H9 (cell line): ENCODE measurements at regions not wholly inside any gene's neighbourhood (a gene's known extent, or its start where the extent isn't known, plus 50 kb on each side); places are given as distances from the start of the nearest gene placed in this dataset.

ENCODE experiments used
- DNase-seq: peaks from one replicate; pipeline ENCODE4 v3.0.0-alpha.2; 2017
- H2AFZ ChIP-seq: one replicate; pipeline ENCODE4 v1.6.1; 2013; ENCODE audit warnings: mild to moderate bottlenecking, low read length, control low read depth, moderate library complexity
- H2AK5ac ChIP-seq: 2 replicates; pipeline ENCODE4 v1.6.1; 2013; ENCODE audit warnings: low read length, control low read depth, mixed read lengths; ENCODE audit not compliant: insufficient read length
- H2BK120ac ChIP-seq: one replicate; pipeline ENCODE4 v1.6.1; 2013; ENCODE audit warnings: low read depth, mild to moderate bottlenecking, low read length, control low read depth, inconsistent platforms; ENCODE audit not compliant: poor library complexity, severe bottlenecking
- H2BK12ac ChIP-seq: 2 replicates; pipeline ENCODE4 v1.6.1; 2013; ENCODE audit warnings: low read length, control low read depth, mixed read lengths, low read depth; ENCODE audit not compliant: insufficient read length
- H2BK15ac ChIP-seq: 2 replicates; pipeline ENCODE4 v1.6.1; 2013; ENCODE audit warnings: low read depth, low read length, control low read depth
- H2BK20ac ChIP-seq: one replicate; pipeline ENCODE4 v1.6.1; 2013; ENCODE audit warnings: low read depth, mild to moderate bottlenecking, low read length, control low read depth, inconsistent platforms; ENCODE audit not compliant: poor library complexity, severe bottlenecking
- H2BK5ac ChIP-seq: 2 replicates; pipeline ENCODE4 v1.6.1; 2013; ENCODE audit warnings: low read length, control low read depth, mixed read lengths; ENCODE audit not compliant: insufficient read length
- H3K14ac ChIP-seq: 2 replicates; pipeline ENCODE4 v1.6.1; 2013; ENCODE audit warnings: low read length, control low read depth; ENCODE audit not compliant: insufficient read depth
- H3K18ac ChIP-seq: 2 replicates; pipeline ENCODE4 v1.6.1; 2013; ENCODE audit warnings: low read depth, mild to moderate bottlenecking, mixed read lengths, low read length, control low read depth; ENCODE audit not compliant: insufficient read length
- H3K23ac ChIP-seq: 2 replicates; pipeline ENCODE4 v1.6.1; 2013; ENCODE audit warnings: low read length, control low read depth, mixed read lengths, low read depth; ENCODE audit not compliant: insufficient read length
- H3K23me2 ChIP-seq: 2 replicates; pipeline ENCODE4 v1.6.1; 2013; ENCODE audit warnings: low read depth, mild to moderate bottlenecking, mixed read lengths, low read length, control low read depth; ENCODE audit not compliant: insufficient read length, poor library complexity, severe bottlenecking
- H3K27ac ChIP-seq: 2 replicates; pipeline ENCODE4 v1.5.1; 2013; ENCODE audit warnings: low read length, control low read depth, mixed read lengths, low read depth; ENCODE audit not compliant: insufficient read length
- H3K27me3 ChIP-seq: 2 replicates; pipeline ENCODE4 v1.6.1; 2013; ENCODE audit warnings: low read length, control low read depth, inconsistent platforms; ENCODE audit not compliant: insufficient read depth
- H3K4ac ChIP-seq: 2 replicates; pipeline ENCODE4 v1.6.1; 2013; ENCODE audit warnings: low read depth, mild to moderate bottlenecking, control low read depth, inconsistent platforms, low read length, moderate library complexity
- H3K4me1 ChIP-seq: 2 replicates; pipeline ENCODE4 v1.6.1; 2013; ENCODE audit warnings: low read length, control low read depth, inconsistent platforms; ENCODE audit not compliant: insufficient read depth
- H3K4me2 ChIP-seq: 2 replicates; pipeline ENCODE4 v1.6.1; 2013; ENCODE audit warnings: low read length, control low read depth, mixed read lengths; ENCODE audit not compliant: insufficient read length, insufficient read depth
- H3K56ac ChIP-seq: 2 replicates; pipeline ENCODE4 v1.6.1; 2013; ENCODE audit warnings: low read depth, mild to moderate bottlenecking, mixed read lengths, low read length, control low read depth; ENCODE audit not compliant: insufficient read length
- H3K79me1 ChIP-seq: 2 replicates; pipeline ENCODE4 v1.6.1; 2013; ENCODE audit warnings: low read depth, mild to moderate bottlenecking, moderate library complexity, low read length, control low read depth, inconsistent platforms; ENCODE audit not compliant: insufficient read depth, poor library complexity, severe bottlenecking
- H3K79me2 ChIP-seq: 2 replicates; pipeline ENCODE4 v1.6.1; 2013; ENCODE audit warnings: low read length, control low read depth, inconsistent platforms; ENCODE audit not compliant: insufficient read depth
- H3K9ac ChIP-seq: 2 replicates; pipeline ENCODE4 v1.6.1; 2013; ENCODE audit warnings: low read length, control low read depth, mixed read lengths; ENCODE audit not compliant: insufficient read length; ENCODE audit errors: extremely low read depth
- H3K9me3 ChIP-seq: one replicate; pipeline ENCODE4 v1.6.1; 2013; ENCODE audit warnings: low read depth, low read length, inconsistent platforms; ENCODE audit not compliant: control insufficient read depth
- H3T11ph ChIP-seq: one replicate; pipeline ENCODE4 v1.6.1; 2013; ENCODE audit warnings: mild to moderate bottlenecking, low read length, control low read depth, inconsistent platforms
- H4K20me1 ChIP-seq: one replicate; pipeline ENCODE4 v1.6.1; 2013; ENCODE audit not compliant: control insufficient read depth, insufficient read length, insufficient read depth
- H4K5ac ChIP-seq: 2 replicates; pipeline ENCODE4 v1.6.1; 2013; ENCODE audit warnings: low read depth, mild to moderate bottlenecking, mixed read lengths, low read length, control low read depth; ENCODE audit not compliant: insufficient read length
- H4K8ac ChIP-seq: replicated peaks from 2 replicates; pipeline ENCODE4 v1.6.1; 2013; ENCODE audit warnings: low read length, control low read depth, mixed read lengths, low read depth; ENCODE audit not compliant: insufficient read length
- H4K91ac ChIP-seq: 2 replicates; pipeline ENCODE4 v1.6.1; 2013; ENCODE audit warnings: low read depth, mild to moderate bottlenecking, moderate library complexity, mixed read lengths, low read length, control low read depth; ENCODE audit not compliant: insufficient read length
- H3K27ac Mint-ChIP-seq, 3 experiments: 2 replicates in 2 of 3; 3 replicates in 1 of 3; pipeline ENCODE4 v1.8.0; 2020 to 2021; ENCODE audit warnings: mixed read lengths in 3 of 3, mild to moderate bottlenecking in 1 of 3, moderate library complexity in 1 of 3
- H3K27me3 Mint-ChIP-seq: 2 replicates; pipeline ENCODE4 v1.8.0; 2021; ENCODE audit warnings: low read depth, mild to moderate bottlenecking, moderate library complexity, mixed read lengths
- H3K36me3 Mint-ChIP-seq, 3 experiments: 2 replicates in 2 of 3; 3 replicates in 1 of 3; pipeline ENCODE4 v1.8.0; 2020 to 2021; ENCODE audit warnings: low read depth in 3 of 3, mixed read lengths in 3 of 3; ENCODE audit not compliant: insufficient read depth in 1 of 3
- H3K4me1 Mint-ChIP-seq, 2 experiments: 2 replicates each; pipeline ENCODE4 v1.8.0; 2020; ENCODE audit warnings: mixed read lengths in 2 of 2
- H3K4me3 Mint-ChIP-seq, 2 experiments: 2 replicates in 1 of 2; 3 replicates in 1 of 2; pipeline ENCODE4 v1.8.0; 2020 to 2021; ENCODE audit warnings: mild to moderate bottlenecking in 2 of 2, mixed read lengths in 2 of 2, moderate library complexity in 1 of 2
- H3K9me3 Mint-ChIP-seq, 2 experiments: 2 replicates in 1 of 2; 3 replicates in 1 of 2; pipeline ENCODE4 v1.8.0; 2020; ENCODE audit warnings: mild to moderate bottlenecking in 2 of 2, mixed read lengths in 2 of 2, moderate library complexity in 1 of 2
- WGBS: extraction: QIAGEN DNeasy Blood & Tissue Kit; methylation state at CpG from one replicate; pipeline ENCODE4 v1.1.7; 2013; ENCODE audit warnings: missing lambda C conversion rate, low lambda C conversion rate, mixed read lengths; ENCODE audit not compliant: insufficient read length; ENCODE audit errors: extremely low coverage; 5-methylcytosine and 5-hydroxymethylcytosine counted together
- TF ChIP-seq, protein P1 (sequence below): fragments of 200-600 bp; sonication (generic); conservative IDR thresholded peaks from 3 replicates; pipeline ENCODE4 v1.8.0; 2021; ENCODE audit warnings: antibody characterized with exemption, mild to moderate bottlenecking

DNA sequence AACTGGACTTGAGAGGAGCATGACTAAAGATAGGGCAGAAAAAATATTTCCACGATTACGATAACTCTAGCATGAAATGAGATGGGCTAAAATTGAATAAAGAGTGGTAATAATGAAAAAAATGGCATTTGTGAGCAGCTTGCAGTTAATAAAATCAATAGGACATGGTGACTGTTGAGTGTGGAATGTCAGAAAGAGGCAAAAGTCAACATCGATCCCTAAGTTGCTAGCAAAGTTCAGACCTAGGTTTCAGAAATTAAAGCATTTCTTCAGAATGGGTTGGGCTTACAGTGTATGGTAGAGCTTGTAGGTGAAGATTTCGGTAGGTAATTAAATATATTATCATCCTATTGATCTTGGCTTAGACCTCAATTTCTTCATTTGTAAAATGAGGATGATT, 656.7 kb upstream of the NRG3 start:
- no peak overlapping the region for H3K27ac ChIP-seq
- H2BK15ac ChIP-seq, result no peak overlapping the region
- H4K20me1 ChIP-seq, result no peaks in the 10 kb centered on the region
- no peak overlapping the region for H3K23ac ChIP-seq
- no peaks in the 10 kb centered on the region for H3K27me3 Mint-ChIP-seq
- TF ChIP-seq, protein P1, sequence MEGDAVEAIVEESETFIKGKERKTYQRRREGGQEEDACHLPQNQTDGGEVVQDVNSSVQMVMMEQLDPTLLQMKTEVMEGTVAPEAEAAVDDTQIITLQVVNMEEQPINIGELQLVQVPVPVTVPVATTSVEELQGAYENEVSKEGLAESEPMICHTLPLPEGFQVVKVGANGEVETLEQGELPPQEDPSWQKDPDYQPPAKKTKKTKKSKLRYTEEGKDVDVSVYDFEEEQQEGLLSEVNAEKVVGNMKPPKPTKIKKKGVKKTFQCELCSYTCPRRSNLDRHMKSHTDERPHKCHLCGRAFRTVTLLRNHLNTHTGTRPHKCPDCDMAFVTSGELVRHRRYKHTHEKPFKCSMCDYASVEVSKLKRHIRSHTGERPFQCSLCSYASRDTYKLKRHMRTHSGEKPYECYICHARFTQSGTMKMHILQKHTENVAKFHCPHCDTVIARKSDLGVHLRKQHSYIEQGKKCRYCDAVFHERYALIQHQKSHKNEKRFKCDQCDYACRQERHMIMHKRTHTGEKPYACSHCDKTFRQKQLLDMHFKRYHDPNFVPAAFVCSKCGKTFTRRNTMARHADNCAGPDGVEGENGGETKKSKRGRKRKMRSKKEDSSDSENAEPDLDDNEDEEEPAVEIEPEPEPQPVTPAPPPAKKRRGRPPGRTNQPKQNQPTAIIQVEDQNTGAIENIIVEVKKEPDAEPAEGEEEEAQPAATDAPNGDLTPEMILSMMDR, result no peak
- H2AK5ac ChIP-seq, result no peak overlapping the region
- no CpG with 5 or more reads among the region's 4 CpGs for WGBS
- no peak overlapping the region for H2BK12ac ChIP-seq
- no peaks in the 10 kb centered on the region for H3K9me3 ChIP-seq
- no peaks in the 10 kb centered on the region for H3K4me1 ChIP-seq
- H2BK20ac ChIP-seq, result no peak overlapping the region
- no peak overlapping the region for H3K18ac ChIP-seq
- H3K23me2 ChIP-seq, result no peaks in the 10 kb centered on the region
- H2AFZ ChIP-seq, result no peak overlapping the region
- H3K14ac ChIP-seq, result no peak overlapping the region
- no peak overlapping the region for H3T11ph ChIP-seq
- no peaks in the 10 kb centered on the region for H3K79me2 ChIP-seq
- no peak overlapping the region for H2BK120ac ChIP-seq
- no peak overlapping the region for H4K5ac ChIP-seq
- H4K91ac ChIP-seq, result no peak overlapping the region
- H2BK5ac ChIP-seq, result no peak overlapping the region
- H3K56ac ChIP-seq, result no peak overlapping the region
- no peak overlapping the region for H3K4ac ChIP-seq
- H3K27ac Mint-ChIP-seq, result no peak overlapping the region
- no peak overlapping the region for H4K8ac ChIP-seq
- no peak overlapping the region for H3K4me3 Mint-ChIP-seq
- peaks cover 0 to 5% (median 0%) of the 10 kb centered on the region in 3 experiments; a peak in 3 of 7 replicates for H3K36me3 Mint-ChIP-seq
- H3K79me1 ChIP-seq, result no peaks in the 10 kb centered on the region
- DNase-seq, result no peak
- peaks cover 3% of the 10 kb centered on the region in 2 experiments; a peak in 3 of 5 replicates for H3K9me3 Mint-ChIP-seq
- H3K4me1 Mint-ChIP-seq, result peaks cover 3 to 5% of the 10 kb centered on the region in 2 experiments; a peak in 2 of 4 replicates
- H3K4me2 ChIP-seq, result no peak overlapping the region
- no peaks in the 10 kb centered on the region for H3K27me3 ChIP-seq
- H3K9ac ChIP-seq, result no peak overlapping the region
